Ascending aorta (tissue), 2 donors: ENCODE measurements at regions not wholly inside any gene's neighbourhood (a gene's known extent, or its start where the extent isn't known, plus 50 kb on each side); places are given as distances from the start of the nearest gene placed in this dataset.

Experiments
- DNase-seq, 2 donors: peaks; one replicate each; pipeline ENCODE4 v3.0.0-alpha.2; 2019; ENCODE audit warnings: low spot score in 2 of 2
- H3K27ac ChIP-seq, 2 donors: fragments of 200-600 bp; sonication (generic); one replicate each; pipeline ENCODE4 v1.5.1; 2016 to 2017; ENCODE audit warnings: mild to moderate bottlenecking in 1 of 2
- H3K27me3 ChIP-seq: fragments of 200-600 bp; sonication (generic); one replicate; pipeline ENCODE4 v1.5.1; 2017
- H3K36me3 ChIP-seq, 2 donors: fragments of 200-600 bp; sonication (generic); one replicate each; pipeline ENCODE4 v1.5.1; 2016
- H3K4me1 ChIP-seq, 2 donors: fragments of 200-600 bp; sonication (generic); one replicate each; pipeline ENCODE4 v1.5.1; 2016 to 2017; ENCODE audit warnings: mild to moderate bottlenecking in 1 of 2
- H3K4me3 ChIP-seq, 2 donors: fragments of 200-600 bp; sonication (generic); one replicate each; pipeline ENCODE4 v1.5.1; 2016 to 2017; ENCODE audit warnings: mild to moderate bottlenecking in 1 of 2
- H3K9me3 ChIP-seq, 2 donors: fragments of 200-600 bp; sonication (generic); one replicate each; pipeline ENCODE4 v1.5.1; 2016
- CTCF ChIP-seq, 3 experiments: fragments of 200-600 bp in 2 of 3; fragments of 450-650 bp in 1 of 3; sonication (generic) in 2 of 3; IDR thresholded peaks; one replicate each; pipeline ENCODE4 v1.5.1; 2016 to 2019; ENCODE audit warnings: antibody characterized with exemption in 3 of 3, mild to moderate bottlenecking in 1 of 3, moderate library complexity in 1 of 3
- intact Hi-C: fragments of 100-400 bp; cut with DNase I; formaldehyde crosslinking; loops from one replicate; pipeline ENCODE4 v1.15.1; 2023

GRCh38 chr6:21767891-21768648 is 174.5 kb downstream of the SOX4 start:
- Histone ChIP-seq H3K27me3 (no peaks in the 10 kb centered on the region), H3K4me1 (peaks cover 2 to 30% of the 10 kb centered on the region in 2 donors), H3K27ac (no peak overlapping the region), H3K36me3 (no peaks in the 10 kb centered on the region), H3K4me3 (no peak overlapping the region), H3K9me3 (no peaks in the 10 kb centered on the region)
- DNase-seq, result no peak
- intact Hi-C loops, result no loop called here
- no peak for TF ChIP-seq CTCF (IDR thresholded peaks at IDR 0.05)

DNA sequence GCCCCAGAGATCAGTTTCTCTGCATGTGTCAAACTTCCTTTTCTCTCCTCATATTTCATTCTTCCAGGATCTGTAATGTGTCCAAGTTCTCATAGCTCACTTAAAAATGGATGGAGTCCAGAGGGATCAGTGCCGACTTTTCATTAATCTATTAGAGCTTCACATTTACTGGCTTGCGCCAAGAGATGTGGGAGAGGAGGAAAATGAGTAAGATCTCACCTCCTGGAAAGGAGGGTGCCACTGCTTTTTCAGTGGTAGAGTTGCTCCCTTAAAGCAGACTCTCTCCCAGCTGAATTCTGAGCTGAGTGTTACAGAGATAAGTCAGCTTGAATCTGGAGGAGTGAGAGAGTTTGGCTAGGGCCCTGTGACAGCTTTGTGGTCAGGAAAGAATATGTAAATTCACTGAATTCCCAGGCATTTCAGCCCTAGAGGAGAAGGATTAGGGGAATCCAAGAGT is 175.9 kb downstream of the SOX4 start:
- H3K4me3 ChIP-seq, result peak overlapping the region in 1 of 2 donors; percentile 4
- DNase-seq, result no peak
- H3K27ac ChIP-seq, result peak overlapping the region; percentile 50 to 62
- H3K9me3 ChIP-seq, result no peaks in the 10 kb centered on the region
- H3K27me3 ChIP-seq, result no peaks in the 10 kb centered on the region
- peaks cover 2 to 30% of the 10 kb centered on the region in 2 donors for H3K4me1 ChIP-seq
- intact Hi-C loops, result no loop called here
- H3K36me3 ChIP-seq, result no peaks in the 10 kb centered on the region
- TF ChIP-seq CTCF (IDR thresholded peaks at IDR 0.05), result no peak

DNA sequence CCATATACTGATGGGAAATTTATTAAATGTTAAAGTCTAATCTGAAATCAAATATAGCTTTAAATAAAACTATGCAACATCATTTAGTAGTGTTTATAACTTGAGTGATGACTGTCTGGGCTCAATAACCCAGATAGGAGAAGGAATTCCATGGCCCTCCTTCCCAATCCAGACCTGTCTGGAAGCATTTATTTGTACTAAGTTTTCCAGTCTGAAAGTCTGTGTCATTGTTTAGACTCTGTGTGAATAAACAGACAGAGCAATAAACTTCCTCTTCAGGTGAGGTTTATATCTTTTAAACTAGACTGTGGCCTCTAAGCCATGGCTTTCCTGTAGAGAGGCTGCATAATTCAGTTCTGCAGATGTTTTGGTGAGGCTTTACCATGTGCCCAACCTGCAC is 176.4 kb downstream of the SOX4 start:
- Histone ChIP-seq H3K27me3 (no peaks in the 10 kb centered on the region), H3K9me3 (no peaks in the 10 kb centered on the region), H3K4me3 (no peak overlapping the region), H3K36me3 (no peaks in the 10 kb centered on the region), H3K27ac (peak overlapping the region; percentile 50 to 62), H3K4me1 (peaks cover 2 to 30% of the 10 kb centered on the region in 2 donors)
- no peak for DNase-seq
- TF ChIP-seq CTCF (IDR thresholded peaks at IDR 0.05), result no peak
- intact Hi-C loops, result no loop called here

- TF ChIP-seq CTCF (IDR thresholded peaks at IDR 0.05), result no peak
- H3K27me3 ChIP-seq, result no peaks in the 10 kb centered on the region
- H3K27ac ChIP-seq, result peak overlapping the region in 1 of 2 donors; percentile 15
- intact Hi-C loops, result no loop called here
- no peak overlapping the region for H3K4me3 ChIP-seq
- peaks cover 2 to 30% of the 10 kb centered on the region in 2 donors for H3K4me1 ChIP-seq
- H3K9me3 ChIP-seq, result no peaks in the 10 kb centered on the region
- no peaks in the 10 kb centered on the region for H3K36me3 ChIP-seq
- no peak for DNase-seq
Observed at GRCh38 chr6:21771626-21772320, 178.2 kb downstream of the SOX4 start.

DNA sequence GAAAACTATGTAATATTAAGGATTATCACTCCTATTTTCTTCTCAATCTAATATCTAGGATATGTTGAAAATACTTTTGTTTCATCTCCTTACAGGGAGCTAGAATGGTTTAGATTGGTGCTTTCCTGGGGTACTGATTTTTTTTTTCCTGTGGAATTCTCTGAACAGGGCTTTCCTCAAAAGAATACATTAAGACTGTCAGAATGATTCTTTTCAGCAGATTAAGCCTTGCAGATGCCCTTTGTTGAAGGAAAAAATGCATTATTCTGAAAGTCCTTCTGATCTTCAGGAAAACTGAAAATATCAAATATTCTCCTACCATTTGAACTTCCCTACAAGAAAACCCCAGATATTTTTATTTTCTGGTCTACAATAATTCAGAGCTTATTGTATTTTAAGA is 178.9 kb downstream of the SOX4 start:
- Histone ChIP-seq H3K4me1 (peaks cover 2 to 30% of the 10 kb centered on the region in 2 donors), H3K4me3 (no peak overlapping the region), H3K36me3 (no peaks in the 10 kb centered on the region), H3K27ac (no peak overlapping the region), H3K27me3 (no peaks in the 10 kb centered on the region), H3K9me3 (no peaks in the 10 kb centered on the region)
- no peak for TF ChIP-seq CTCF (IDR thresholded peaks at IDR 0.05)
- intact Hi-C loops, result no loop called here
- DNase-seq, result no peak
